OCI-LY1 (cell line): ENCODE measurements at regions not wholly inside any gene's neighbourhood (a gene's known extent, or its start where the extent isn't known, plus 50 kb on each side); places are given as distances from the start of the nearest gene placed in this dataset.

Experiments used
- EZH2 ChIP-seq: fragments of 200-600 bp; sonication (generic), shearing (Covaris generic); IDR thresholded peaks from 2 replicates; pipeline ENCODE4 v1.8.0; 2017; ENCODE audit warnings: borderline replicate concordance, mixed run types, mild to moderate bottlenecking, antibody characterized with exemption, low read length, moderate library complexity, mixed read lengths
- TF ChIP-seq, protein P1 (sequence below): fragments of 200-600 bp; sonication (generic), shearing (Covaris generic); IDR thresholded peaks from 2 replicates; pipeline ENCODE4 v1.5.1; 2017; ENCODE audit warnings: mild to moderate bottlenecking, antibody characterized with exemption, low read length, moderate library complexity, mixed read lengths

DNA sequence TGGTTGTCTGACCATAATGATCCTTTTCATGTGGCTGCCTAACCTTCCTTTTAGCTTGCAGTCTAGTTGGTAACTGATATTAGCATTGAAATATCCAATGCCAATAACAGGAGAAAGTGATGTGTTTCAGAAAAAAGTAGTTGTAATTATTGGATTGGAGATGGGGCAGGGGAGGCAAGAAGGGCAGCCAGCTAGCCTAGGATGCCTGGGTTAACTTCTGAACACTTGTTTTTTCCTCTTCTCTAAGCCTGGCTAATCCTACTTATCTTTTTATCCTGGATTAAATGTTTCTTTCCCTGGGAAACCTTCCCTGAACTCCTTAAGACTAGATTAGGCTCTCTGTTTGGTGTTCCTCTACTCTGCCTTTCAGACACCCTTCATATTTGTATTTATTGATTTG, 380.2 kb downstream of the TMEM135 start:
- TF ChIP-seq, protein P1, sequence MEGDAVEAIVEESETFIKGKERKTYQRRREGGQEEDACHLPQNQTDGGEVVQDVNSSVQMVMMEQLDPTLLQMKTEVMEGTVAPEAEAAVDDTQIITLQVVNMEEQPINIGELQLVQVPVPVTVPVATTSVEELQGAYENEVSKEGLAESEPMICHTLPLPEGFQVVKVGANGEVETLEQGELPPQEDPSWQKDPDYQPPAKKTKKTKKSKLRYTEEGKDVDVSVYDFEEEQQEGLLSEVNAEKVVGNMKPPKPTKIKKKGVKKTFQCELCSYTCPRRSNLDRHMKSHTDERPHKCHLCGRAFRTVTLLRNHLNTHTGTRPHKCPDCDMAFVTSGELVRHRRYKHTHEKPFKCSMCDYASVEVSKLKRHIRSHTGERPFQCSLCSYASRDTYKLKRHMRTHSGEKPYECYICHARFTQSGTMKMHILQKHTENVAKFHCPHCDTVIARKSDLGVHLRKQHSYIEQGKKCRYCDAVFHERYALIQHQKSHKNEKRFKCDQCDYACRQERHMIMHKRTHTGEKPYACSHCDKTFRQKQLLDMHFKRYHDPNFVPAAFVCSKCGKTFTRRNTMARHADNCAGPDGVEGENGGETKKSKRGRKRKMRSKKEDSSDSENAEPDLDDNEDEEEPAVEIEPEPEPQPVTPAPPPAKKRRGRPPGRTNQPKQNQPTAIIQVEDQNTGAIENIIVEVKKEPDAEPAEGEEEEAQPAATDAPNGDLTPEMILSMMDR, result no peak
- TF ChIP-seq EZH2, result no peak
